HG02852 (cell line): ENCODE measurements at regions not wholly inside any gene's neighbourhood (a gene's known extent, or its start where the extent isn't known, plus 50 kb on each side); places are given as distances from the start of the nearest gene placed in this dataset.

Experiments used
- ATAC-seq: cut with Tn5 transposase; IDR thresholded peaks from one replicate; pipeline ENCODE4 v1.9.1; 2021; ENCODE audit warnings: mild to moderate bottlenecking, moderate library complexity; ENCODE audit not compliant: unreplicated experiment

- no peak for ATAC-seq
These were observed 50.6 kb upstream of the MPEG1 start for GRCh38 chr11:59263225-59263894.
